DMS79 treated with DMSO at 0.1 percent for 48 hours (cell line): ENCODE measurements at regions not wholly inside any gene's neighbourhood (a gene's known extent, or its start where the extent isn't known, plus 50 kb on each side); places are given as distances from the start of the nearest gene placed in this dataset.
"Not testable (repeated sequence)": the region's sequence is repeated elsewhere in the genome, so short reads cannot be mapped to it uniquely, and the experiment has no call there.

ENCODE experiments used
- DNase-seq: peaks from one replicate; lab custom pipeline; 2025; lab: John Stamatoyannopoulos, UW

GRCh38 chr14:76264384-76264783 is 111.6 kb upstream of the ESRRB start:
- DNase-seq: no peak

- DNase-seq: peak; percentile 67
Observed at GRCh38 chr14:76267322-76268046, 108.5 kb upstream of the ESRRB start.

GRCh38 chr14:76268047-76268431 is 107.9 kb upstream of the ESRRB start:
- DNase-seq: no peak

GRCh38 chr14:76268700-76269099 is 107.2 kb upstream of the ESRRB start:
- no peak for DNase-seq

- no peak for DNase-seq
Observed at GRCh38 chr14:76271041-76271755, 104.7 kb upstream of the ESRRB start.

- no peak for DNase-seq
Observed at GRCh38 chr14:76272349-76272748, 103.6 kb upstream of the ESRRB start.

- DNase-seq: no peak
Observed at GRCh38 chr14:76272774-76273173, 103.2 kb upstream of the ESRRB start.

- no peak for DNase-seq
Observed at GRCh38 chr14:76273346-76273745, 102.6 kb upstream of the ESRRB start.

GRCh38 chr14:76274324-76274723 is 101.6 kb upstream of the ESRRB start:
- no peak for DNase-seq

GRCh38 chr14:76277586-76278130 is 98.3 kb upstream of the ESRRB start:
- DNase-seq: no peak

- DNase-seq: no peak
Observed at GRCh38 chr14:76280221-76280620, 95.7 kb upstream of the ESRRB start.

GRCh38 chr14:76282581-76282980 is 93.4 kb upstream of the ESRRB start:
- DNase-seq: no peak

- no peak for DNase-seq
Observed at GRCh38 chr14:76287063-76287462, 88.9 kb upstream of the ESRRB start.

GRCh38 chr14:76289276-76289675 is 86.7 kb upstream of the ESRRB start:
- no peak for DNase-seq

- no peak for DNase-seq
Observed at GRCh38 chr14:76292561-76292960, 83.4 kb upstream of the ESRRB start.

- DNase-seq: no peak
Observed at GRCh38 chr14:76293221-76293620, 82.7 kb upstream of the ESRRB start.

GRCh38 chr14:76293923-76294322 is 82.0 kb upstream of the ESRRB start:
- DNase-seq: no peak

GRCh38 chr14:76294876-76295275 is 81.1 kb upstream of the ESRRB start:
- DNase-seq: no peak

GRCh38 chr14:76298896-76299295 is 77.0 kb upstream of the ESRRB start:
- no peak for DNase-seq

GRCh38 chr14:76303188-76303587 is 72.7 kb upstream of the ESRRB start:
- not testable (repeated sequence) for DNase-seq

GRCh38 chr14:76304536-76305267 is 71.2 kb upstream of the ESRRB start:
- no peak for DNase-seq

GRCh38 chr14:76305268-76305826 is 70.6 kb upstream of the ESRRB start:
- peak; percentile 39 for DNase-seq
